ENCODE measurements at regions not wholly inside any gene's neighbourhood (a gene's known extent, or its start where the extent isn't known, plus 50 kb on each side); places are given as distances from the start of the nearest gene placed in this dataset.

DNA sequence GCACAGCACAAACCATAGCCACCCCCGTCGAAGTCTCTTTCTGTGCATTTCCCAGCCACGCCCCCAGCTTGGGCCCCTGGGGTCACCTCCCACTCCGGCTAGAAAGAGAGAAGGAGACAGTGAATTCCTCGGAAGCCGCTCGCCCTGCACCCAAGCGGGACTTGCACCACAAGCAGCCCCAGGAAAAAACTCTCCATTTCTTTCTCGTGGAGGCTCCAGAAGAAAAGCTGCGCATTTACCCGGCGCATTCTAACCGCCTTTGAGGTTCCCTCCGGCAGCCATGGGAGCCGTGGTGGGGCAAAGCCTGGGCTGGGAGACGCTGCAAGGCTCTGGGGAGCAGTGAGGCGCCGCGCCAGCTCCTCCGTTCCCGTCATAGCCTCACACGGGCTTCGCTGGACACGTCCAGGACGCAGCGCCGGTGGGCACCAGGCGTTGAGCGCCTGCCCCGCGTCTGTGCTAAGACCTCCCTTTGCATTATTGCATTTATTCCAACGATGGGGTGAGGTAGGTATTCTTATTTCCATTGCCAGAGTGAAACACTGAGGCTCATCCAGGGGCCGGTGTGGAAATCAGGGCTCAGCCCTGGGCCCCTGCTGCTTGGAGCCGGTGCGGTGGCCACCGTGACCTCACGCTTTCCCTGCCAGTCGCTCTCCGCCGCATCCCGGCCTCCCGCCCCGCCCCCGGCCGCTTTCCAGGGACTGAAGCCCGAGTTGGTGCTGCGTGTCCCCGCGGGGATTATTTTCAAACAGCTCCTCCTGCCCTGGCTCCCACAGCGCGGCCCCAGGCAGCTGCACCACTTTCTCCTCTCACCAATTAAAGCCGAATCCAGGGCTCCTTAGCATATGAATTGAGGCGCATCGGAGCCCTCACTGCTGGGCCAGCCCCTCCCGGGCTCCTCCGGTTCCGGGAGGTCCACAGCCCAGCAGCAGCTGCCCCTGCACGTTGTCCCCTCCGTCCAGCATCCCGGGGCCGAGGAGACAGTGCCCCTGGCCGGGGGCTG is 148.3 kb upstream of the AFDN start:
- no peak overlapping the region for H3K4me2 ChIP-seq (ENCODE audit: low read length)
- no peaks in the 10 kb centered on the region for H3K36me3 ChIP-seq (ENCODE audit: insufficient read depth, low read length)
- H3K4me3 ChIP-seq (ENCODE audit: low read length): no peak overlapping the region
- H3K4me1 ChIP-seq (ENCODE audit: control insufficient read depth, insufficient read depth, low read length): no peaks in the 10 kb centered on the region
- H3K9me3 ChIP-seq (replicated peaks; ENCODE audit: low read length): peaks cover 10% of the 10 kb centered on the region
- no peaks in the 10 kb centered on the region for H3K27me3 ChIP-seq (ENCODE audit: control insufficient read depth, insufficient read depth, low read length)
- no peak overlapping the region for H3K9ac ChIP-seq (ENCODE audit: low read depth, low read length)

DNA sequence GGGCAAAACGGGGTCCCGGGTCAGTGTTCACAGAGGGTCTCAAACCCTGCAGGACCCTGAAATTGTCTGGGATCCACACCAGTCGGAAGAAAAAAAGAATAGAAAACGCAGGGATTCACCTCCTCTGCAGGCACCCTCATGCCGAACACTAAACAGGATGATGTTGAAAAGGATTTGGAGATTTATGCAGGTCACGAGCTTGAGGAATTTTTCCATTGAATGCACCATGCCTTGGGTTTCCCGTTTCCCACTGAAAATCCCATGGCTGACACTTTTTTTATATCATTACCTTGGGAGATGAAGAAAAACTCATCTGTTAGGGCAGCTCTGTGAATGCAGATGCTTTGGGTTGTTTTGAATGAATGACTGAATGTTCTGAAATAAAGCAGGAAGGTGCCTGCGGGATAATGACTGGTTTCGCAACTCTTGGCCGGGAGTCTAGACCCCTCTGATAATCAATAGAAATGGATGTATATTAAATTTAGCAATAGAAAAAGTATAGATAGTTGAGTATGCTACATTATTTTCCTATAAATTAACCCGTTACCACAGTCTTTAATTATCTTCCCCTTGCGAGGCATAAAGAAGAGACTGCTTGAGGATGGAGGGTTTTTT is 147.5 kb upstream of the AFDN start:
- Histone ChIP-seq H3K9me3 (replicated peaks; ENCODE audit: low read length) (peaks cover 10% of the 10 kb centered on the region), H3K27me3 (ENCODE audit: control insufficient read depth, insufficient read depth, low read length) (no peaks in the 10 kb centered on the region), H3K9ac (ENCODE audit: low read depth, low read length) (no peak overlapping the region), H3K4me3 (ENCODE audit: low read length) (no peak overlapping the region), H3K36me3 (ENCODE audit: insufficient read depth, low read length) (no peaks in the 10 kb centered on the region), H3K4me1 (ENCODE audit: control insufficient read depth, insufficient read depth, low read length) (no peaks in the 10 kb centered on the region), H3K4me2 (ENCODE audit: low read length) (no peak overlapping the region)

DNA sequence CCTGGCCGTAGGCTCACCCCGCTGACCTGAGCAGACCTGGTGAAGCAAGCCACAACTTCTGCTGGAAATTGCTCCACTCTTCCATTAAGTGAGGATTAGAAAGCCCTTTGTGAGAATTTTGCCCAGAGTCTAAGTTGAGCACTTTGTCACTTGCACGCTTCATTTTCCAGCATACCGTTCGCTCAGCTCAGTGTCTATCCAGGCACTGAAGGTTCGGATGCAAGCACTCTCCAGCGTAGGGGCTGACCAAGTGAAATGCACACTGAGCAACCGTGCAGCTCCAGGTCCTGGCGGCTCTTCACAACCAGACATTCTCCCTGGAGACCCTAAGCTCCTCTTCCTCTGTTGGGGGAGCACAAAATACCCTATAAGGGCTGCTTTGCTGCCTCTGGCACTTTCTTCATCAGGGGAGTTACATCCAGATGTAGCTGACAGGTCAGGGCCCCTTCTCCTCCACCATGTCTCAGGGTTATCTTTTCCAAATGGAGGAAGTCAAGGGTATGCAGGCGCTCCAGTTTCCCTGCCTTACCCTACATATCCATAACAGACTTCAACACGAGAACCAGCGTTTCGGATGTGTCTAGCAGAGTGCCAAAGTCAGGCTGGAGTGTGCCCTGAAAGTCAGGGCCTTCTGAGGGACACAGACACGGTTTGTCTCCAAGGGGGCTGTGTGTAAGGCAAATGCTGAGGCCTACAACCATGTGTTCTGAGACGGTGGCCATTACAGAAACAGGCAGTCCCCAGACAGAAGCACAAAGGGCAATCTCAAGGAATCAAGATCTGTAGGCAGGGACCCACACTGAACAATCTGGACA is 146.7 kb upstream of the AFDN start:
- Histone ChIP-seq H3K4me1 (ENCODE audit: control insufficient read depth, insufficient read depth, low read length) (no peaks in the 10 kb centered on the region), H3K36me3 (ENCODE audit: insufficient read depth, low read length) (no peaks in the 10 kb centered on the region), H3K9me3 (replicated peaks; ENCODE audit: low read length) (peaks cover 10% of the 10 kb centered on the region), H3K27me3 (ENCODE audit: control insufficient read depth, insufficient read depth, low read length) (no peaks in the 10 kb centered on the region), H3K9ac (ENCODE audit: low read depth, low read length) (no peak overlapping the region), H3K4me2 (ENCODE audit: low read length) (no peak overlapping the region), H3K4me3 (ENCODE audit: low read length) (no peak overlapping the region)

DNA sequence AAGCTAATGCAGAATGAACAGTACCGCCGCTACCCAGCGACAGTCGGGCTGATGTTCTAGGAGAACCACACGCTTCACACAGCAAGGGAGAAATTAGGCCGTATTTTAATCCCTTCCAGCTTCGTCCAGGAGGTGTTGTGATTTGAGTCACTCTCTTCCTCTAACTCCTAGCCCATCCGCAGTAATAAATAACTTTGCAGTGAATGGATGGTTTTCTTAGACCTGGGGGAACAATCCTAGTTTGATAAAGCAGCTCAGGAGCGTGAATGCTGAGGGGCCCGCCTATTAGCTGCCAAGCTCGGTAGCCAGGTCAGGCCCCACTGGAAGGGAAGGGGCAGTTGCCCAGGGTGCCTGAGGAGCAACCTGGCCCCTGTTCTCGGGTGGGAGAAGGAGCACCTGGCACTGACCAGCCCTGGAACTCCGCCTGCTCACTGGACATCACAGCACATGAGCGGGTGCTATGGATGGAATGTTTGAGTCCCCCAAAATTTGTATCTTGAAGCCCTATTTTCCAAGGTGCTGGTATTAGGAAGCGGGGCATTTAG is 146.0 kb upstream of the AFDN start:
- H3K9ac ChIP-seq (ENCODE audit: low read depth, low read length): no peak overlapping the region
- H3K4me3 ChIP-seq (ENCODE audit: low read length): no peak overlapping the region
- no peak overlapping the region for H3K4me2 ChIP-seq (ENCODE audit: low read length)
- no peaks in the 10 kb centered on the region for H3K27me3 ChIP-seq (ENCODE audit: control insufficient read depth, insufficient read depth, low read length)
- peaks cover 10% of the 10 kb centered on the region for H3K9me3 ChIP-seq (replicated peaks; ENCODE audit: low read length)
- H3K36me3 ChIP-seq (ENCODE audit: insufficient read depth, low read length): no peaks in the 10 kb centered on the region
- no peaks in the 10 kb centered on the region for H3K4me1 ChIP-seq (ENCODE audit: control insufficient read depth, insufficient read depth, low read length)

DNA sequence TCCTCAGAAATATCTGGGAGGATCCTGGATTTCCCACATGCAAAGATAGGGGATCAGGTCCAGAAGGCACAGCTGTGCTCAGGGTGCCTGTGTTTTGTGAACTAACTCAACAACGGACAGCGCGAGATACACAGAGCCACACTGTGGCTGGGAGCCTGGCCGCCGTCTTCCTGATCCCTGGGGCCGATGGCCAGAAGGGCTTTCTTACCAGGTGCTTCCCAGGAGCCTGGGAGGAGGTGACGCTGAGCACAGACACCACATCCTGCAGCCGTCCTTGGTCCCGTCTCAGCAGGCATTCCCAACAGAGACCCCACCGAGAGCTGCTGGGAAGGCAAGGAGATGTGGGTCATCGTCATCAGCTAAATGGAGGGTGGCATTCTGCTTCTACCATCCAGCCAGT is 144.6 kb upstream of the AFDN start:
- H3K9ac ChIP-seq (ENCODE audit: low read depth, low read length): no peak overlapping the region
- H3K4me2 ChIP-seq (ENCODE audit: low read length): no peak overlapping the region
- H3K36me3 ChIP-seq (ENCODE audit: insufficient read depth, low read length): no peaks in the 10 kb centered on the region
- H3K27me3 ChIP-seq (ENCODE audit: control insufficient read depth, insufficient read depth, low read length): no peaks in the 10 kb centered on the region
- peaks cover 7% of the 10 kb centered on the region for H3K9me3 ChIP-seq (replicated peaks; ENCODE audit: low read length)
- no peak overlapping the region for H3K4me3 ChIP-seq (ENCODE audit: low read length)
- H3K4me1 ChIP-seq (ENCODE audit: control insufficient read depth, insufficient read depth, low read length): no peaks in the 10 kb centered on the region

DNA sequence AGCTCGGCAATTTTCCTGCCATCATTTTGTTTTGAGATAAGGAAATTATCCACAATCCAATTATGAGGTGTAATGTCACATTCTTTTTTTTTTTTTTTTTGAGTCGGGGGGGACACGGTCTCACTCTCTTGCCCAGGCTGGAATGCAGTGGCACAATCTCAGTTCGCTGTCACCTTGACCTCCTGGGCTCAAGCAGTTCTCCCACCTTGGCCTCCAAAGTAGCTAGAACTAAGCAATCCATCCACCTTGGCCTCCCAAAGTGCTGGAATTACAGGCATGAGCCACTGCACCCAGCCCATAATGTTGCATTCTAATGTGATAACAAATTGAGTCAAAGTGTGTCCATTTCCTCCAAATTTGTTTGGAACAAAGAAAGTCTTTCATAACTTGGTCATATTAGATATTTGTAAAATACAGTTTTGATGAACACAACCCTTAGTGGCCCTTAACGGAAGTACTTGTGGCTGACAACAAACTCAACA is 144.1 kb upstream of the AFDN start:
- H3K9ac ChIP-seq (ENCODE audit: low read depth, low read length): no peak overlapping the region
- peaks cover 9% of the 10 kb centered on the region for H3K9me3 ChIP-seq (replicated peaks; ENCODE audit: low read length)
- H3K4me1 ChIP-seq (ENCODE audit: control insufficient read depth, insufficient read depth, low read length): no peaks in the 10 kb centered on the region
- H3K27me3 ChIP-seq (ENCODE audit: control insufficient read depth, insufficient read depth, low read length): no peaks in the 10 kb centered on the region
- H3K36me3 ChIP-seq (ENCODE audit: insufficient read depth, low read length): no peaks in the 10 kb centered on the region
- no peak overlapping the region for H3K4me2 ChIP-seq (ENCODE audit: low read length)
- no peak overlapping the region for H3K4me3 ChIP-seq (ENCODE audit: low read length)

DNA sequence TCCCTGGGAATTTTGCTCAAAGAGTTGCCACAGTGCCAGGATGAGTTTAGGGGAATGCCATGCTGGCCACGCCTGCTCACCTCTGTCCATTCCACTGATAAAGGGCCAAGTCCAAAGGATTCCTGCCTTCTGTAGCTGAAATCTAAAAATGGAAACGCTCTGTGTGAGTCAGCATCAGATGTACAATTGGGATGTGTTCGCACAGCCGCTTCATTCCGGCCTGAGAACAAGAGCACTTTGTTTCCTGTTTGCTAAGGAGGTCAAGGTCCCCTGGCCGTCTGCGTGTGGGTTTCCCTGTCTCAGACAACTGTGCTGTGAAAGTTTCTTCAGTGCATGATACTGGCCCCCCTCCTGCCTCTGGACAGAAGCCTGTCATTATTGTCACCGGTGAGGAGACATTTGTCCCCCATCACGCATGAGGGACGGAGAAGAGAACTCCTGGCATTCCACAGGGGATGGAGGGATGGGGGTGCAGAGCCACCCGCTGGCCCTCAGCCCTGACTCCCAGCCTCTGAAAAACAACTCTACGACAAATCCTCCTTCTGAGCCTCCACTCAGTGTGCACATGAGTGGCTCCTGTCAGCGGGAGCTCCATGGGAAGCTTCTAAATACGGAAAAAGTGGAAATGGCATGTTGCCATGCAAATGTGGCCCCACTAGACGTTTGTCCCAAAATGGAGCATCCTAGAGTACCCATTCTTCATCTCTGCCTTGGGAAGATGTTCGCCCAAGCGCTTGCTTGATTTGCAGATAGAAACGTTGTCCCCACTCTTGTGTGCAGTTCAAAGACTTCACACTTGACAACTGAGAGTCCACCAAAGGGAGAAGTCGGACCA is 143.5 kb upstream of the AFDN start:
- Histone ChIP-seq H3K36me3 (ENCODE audit: insufficient read depth, low read length) (no peaks in the 10 kb centered on the region), H3K4me1 (ENCODE audit: control insufficient read depth, insufficient read depth, low read length) (no peaks in the 10 kb centered on the region), H3K4me2 (ENCODE audit: low read length) (no peak overlapping the region), H3K9ac (ENCODE audit: low read depth, low read length) (no peak overlapping the region), H3K4me3 (ENCODE audit: low read length) (no peak overlapping the region), H3K9me3 (replicated peaks; ENCODE audit: low read length) (peaks cover 13% of the 10 kb centered on the region), H3K27me3 (ENCODE audit: control insufficient read depth, insufficient read depth, low read length) (no peaks in the 10 kb centered on the region)

DNA sequence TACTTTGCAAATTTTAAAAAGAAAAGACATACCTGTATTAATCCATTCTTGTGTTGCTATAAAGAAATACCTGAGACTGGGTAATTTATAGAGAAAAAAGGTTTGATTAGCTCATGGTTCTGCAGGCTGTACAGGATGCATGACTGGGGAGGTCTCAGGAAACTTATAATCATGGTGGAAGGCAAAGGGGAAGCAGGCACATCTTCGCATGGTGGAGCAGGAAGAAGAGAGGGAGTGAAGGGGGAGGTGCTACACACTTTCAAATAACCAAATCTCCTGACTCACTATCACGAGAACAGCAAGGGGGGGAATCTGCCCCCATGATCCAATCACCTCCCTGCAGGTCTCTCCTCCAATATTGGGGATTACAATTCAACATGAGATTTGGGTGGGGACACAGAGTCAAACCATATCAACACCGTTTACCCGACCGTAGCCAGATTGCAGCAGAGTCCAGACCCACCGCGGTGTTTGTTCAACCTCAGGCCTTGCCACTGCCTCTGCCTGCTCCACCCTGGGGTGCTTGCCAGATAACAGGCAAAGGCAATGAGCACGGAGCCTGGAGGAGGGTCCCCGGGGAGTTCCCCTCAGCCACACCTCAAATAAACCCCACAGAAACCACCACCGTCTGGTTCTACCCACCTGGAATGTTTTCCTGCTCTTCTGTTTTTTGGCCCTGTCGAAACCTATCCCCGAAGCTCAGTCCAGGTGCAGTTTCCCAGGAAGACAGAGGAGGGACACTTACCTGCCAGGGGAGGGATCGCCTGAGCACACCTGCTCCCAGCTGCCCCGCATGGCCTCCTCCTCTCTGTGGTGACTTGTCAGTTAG is 142.2 kb upstream of the AFDN start:
- Histone ChIP-seq H3K4me3 (ENCODE audit: low read length) (no peak overlapping the region), H3K9me3 (replicated peaks; ENCODE audit: low read length) (peaks cover 19% of the 10 kb centered on the region), H3K36me3 (ENCODE audit: insufficient read depth, low read length) (no peaks in the 10 kb centered on the region), H3K4me1 (ENCODE audit: control insufficient read depth, insufficient read depth, low read length) (no peaks in the 10 kb centered on the region), H3K27me3 (ENCODE audit: control insufficient read depth, insufficient read depth, low read length) (no peaks in the 10 kb centered on the region), H3K9ac (ENCODE audit: low read depth, low read length) (no peak overlapping the region), H3K4me2 (ENCODE audit: low read length) (no peak overlapping the region)

DNA sequence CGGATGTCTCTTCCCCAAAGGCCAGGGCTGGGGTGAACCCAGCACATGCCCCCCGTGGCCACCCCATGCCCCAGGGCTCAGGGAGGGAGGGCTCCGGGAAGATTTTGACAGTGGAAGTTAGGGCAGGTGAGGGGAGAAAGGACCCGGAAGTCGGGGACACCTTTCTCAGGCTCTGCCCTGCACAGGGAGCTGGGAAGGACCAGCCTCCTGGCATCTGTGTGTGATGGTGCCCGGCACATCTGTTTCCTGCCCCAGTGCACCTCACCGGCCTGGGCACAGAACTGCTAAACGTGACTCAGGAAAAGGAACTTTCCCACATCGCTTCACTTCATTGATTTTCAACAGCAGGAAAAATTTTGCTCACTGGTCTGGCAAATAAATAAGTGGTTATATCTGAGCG is 141.1 kb upstream of the AFDN start:
- no peaks in the 10 kb centered on the region for H3K4me1 ChIP-seq (ENCODE audit: control insufficient read depth, insufficient read depth, low read length)
- H3K9me3 ChIP-seq (replicated peaks; ENCODE audit: low read length): peaks cover 19% of the 10 kb centered on the region
- no peaks in the 10 kb centered on the region for H3K27me3 ChIP-seq (ENCODE audit: control insufficient read depth, insufficient read depth, low read length)
- H3K9ac ChIP-seq (ENCODE audit: low read depth, low read length): no peak overlapping the region
- H3K4me2 ChIP-seq (ENCODE audit: low read length): no peak overlapping the region
- no peaks in the 10 kb centered on the region for H3K36me3 ChIP-seq (ENCODE audit: insufficient read depth, low read length)
- H3K4me3 ChIP-seq (ENCODE audit: low read length): no peak overlapping the region
